ENCODE measurements at regions not wholly inside any gene's neighbourhood (a gene's known extent, or its start where the extent isn't known, plus 50 kb on each side); places are given as distances from the start of the nearest gene placed in this dataset.

- no peaks in the 10 kb centered on the region for H3K4me1 Mint-ChIP-seq
- no peak overlapping the region for H3K27ac Mint-ChIP-seq
- H3K9me3 Mint-ChIP-seq: no peaks in the 10 kb centered on the region
- intact Hi-C loops (cut with micrococcal nuclease): no loop called here
- no peak for DNase-seq
- H3K27me3 Mint-ChIP-seq: no peaks in the 10 kb centered on the region
- H3K4me3 Mint-ChIP-seq: no peak overlapping the region
- H3K36me3 Mint-ChIP-seq (ENCODE audit: low read depth): no peaks in the 10 kb centered on the region
These were observed 88.9 kb upstream of the COL11A1 start for GRCh38 chr1:103197216-103197615.

GRCh38 chr1:103194984-103195383 lies 86.7 kb upstream of the COL11A1 start:
- no peak overlapping the region for H3K4me3 Mint-ChIP-seq
- H3K4me1 Mint-ChIP-seq: no peaks in the 10 kb centered on the region

GRCh38 chr1:103194060-103194459 lies 85.7 kb upstream of the COL11A1 start:
- intact Hi-C loops (cut with micrococcal nuclease): no loop called here
- Mint-ChIP-seq H3K36me3 (ENCODE audit: low read depth) (no peaks in the 10 kb centered on the region), H3K4me1 (no peaks in the 10 kb centered on the region), H3K9me3 (no peaks in the 10 kb centered on the region), H3K4me3 (no peak overlapping the region), H3K27me3 (no peaks in the 10 kb centered on the region), H3K27ac (no peak overlapping the region)
- DNase-seq: no peak

More at GRCh38 chr1:103194984-103195383, 86.7 kb upstream of the COL11A1 start:
- H3K36me3 Mint-ChIP-seq (ENCODE audit: low read depth): no peaks in the 10 kb centered on the region
- H3K27me3 Mint-ChIP-seq: no peaks in the 10 kb centered on the region
- no peak overlapping the region for H3K27ac Mint-ChIP-seq
- intact Hi-C loops (cut with micrococcal nuclease): no loop called here
- DNase-seq: no peak
- no peaks in the 10 kb centered on the region for H3K9me3 Mint-ChIP-seq

GRCh38 chr1:103191327-103191726 lies 83.0 kb upstream of the COL11A1 start:
- Mint-ChIP-seq H3K27ac (no peak overlapping the region), H3K4me3 (no peak overlapping the region), H3K36me3 (ENCODE audit: low read depth) (no peaks in the 10 kb centered on the region), H3K9me3 (no peaks in the 10 kb centered on the region), H3K4me1 (no peaks in the 10 kb centered on the region), H3K27me3 (no peaks in the 10 kb centered on the region)
- intact Hi-C loops (cut with micrococcal nuclease): no loop called here
- no peak for DNase-seq

- no peaks in the 10 kb centered on the region for H3K9me3 Mint-ChIP-seq
- H3K4me3 Mint-ChIP-seq: no peak overlapping the region
- H3K27me3 Mint-ChIP-seq: no peaks in the 10 kb centered on the region
- DNase-seq: no peak
- no peaks in the 10 kb centered on the region for H3K36me3 Mint-ChIP-seq (ENCODE audit: low read depth)
- H3K27ac Mint-ChIP-seq: no peak overlapping the region
- intact Hi-C loops (cut with micrococcal nuclease): no loop called here
- H3K4me1 Mint-ChIP-seq: no peaks in the 10 kb centered on the region
These were observed 82.4 kb upstream of the COL11A1 start for GRCh38 chr1:103190766-103191165.

GRCh38 chr1:103187673-103188072 lies 79.4 kb upstream of the COL11A1 start:
- Mint-ChIP-seq H3K27me3 (no peaks in the 10 kb centered on the region), H3K27ac (no peak overlapping the region), H3K4me3 (no peak overlapping the region), H3K4me1 (no peaks in the 10 kb centered on the region), H3K9me3 (no peaks in the 10 kb centered on the region), H3K36me3 (ENCODE audit: low read depth) (no peaks in the 10 kb centered on the region)
- intact Hi-C loops (cut with micrococcal nuclease): no loop called here
- DNase-seq: no peak

- Mint-ChIP-seq H3K4me1 (no peaks in the 10 kb centered on the region), H3K9me3 (no peaks in the 10 kb centered on the region), H3K4me3 (no peak overlapping the region), H3K27me3 (no peaks in the 10 kb centered on the region), H3K36me3 (ENCODE audit: low read depth) (no peaks in the 10 kb centered on the region), H3K27ac (no peak overlapping the region)
- no peak for DNase-seq
- intact Hi-C loops (cut with micrococcal nuclease): no loop called here
These were observed 72.3 kb upstream of the COL11A1 start for GRCh38 chr1:103180660-103181059.

GRCh38 chr1:103177108-103177775 lies 68.9 kb upstream of the COL11A1 start:
- H3K4me1 Mint-ChIP-seq: no peaks in the 10 kb centered on the region
- intact Hi-C loops (cut with micrococcal nuclease): no loop called here
- H3K36me3 Mint-ChIP-seq (ENCODE audit: low read depth): no peaks in the 10 kb centered on the region
- H3K9me3 Mint-ChIP-seq: no peaks in the 10 kb centered on the region
- no peaks in the 10 kb centered on the region for H3K27me3 Mint-ChIP-seq
- H3K27ac Mint-ChIP-seq: no peak overlapping the region
- no peak for DNase-seq
- no peak overlapping the region for H3K4me3 Mint-ChIP-seq

- no peak overlapping the region for H3K27ac Mint-ChIP-seq
- H3K27me3 Mint-ChIP-seq: no peaks in the 10 kb centered on the region
- no peaks in the 10 kb centered on the region for H3K36me3 Mint-ChIP-seq (ENCODE audit: low read depth)
- intact Hi-C loops (cut with micrococcal nuclease): no loop called here
- no peaks in the 10 kb centered on the region for H3K9me3 Mint-ChIP-seq
- DNase-seq: no peak
- H3K4me1 Mint-ChIP-seq: no peaks in the 10 kb centered on the region
- H3K4me3 Mint-ChIP-seq: no peak overlapping the region
These were observed 62.8 kb upstream of the COL11A1 start for GRCh38 chr1:103171041-103171590.

- intact Hi-C loops (cut with micrococcal nuclease): no loop called here
- DNase-seq: no peak
- H3K27ac Mint-ChIP-seq: no peak overlapping the region
- no peaks in the 10 kb centered on the region for H3K27me3 Mint-ChIP-seq
- H3K4me1 Mint-ChIP-seq: no peaks in the 10 kb centered on the region
- no peak overlapping the region for H3K4me3 Mint-ChIP-seq
- H3K36me3 Mint-ChIP-seq (ENCODE audit: low read depth): no peaks in the 10 kb centered on the region
- H3K9me3 Mint-ChIP-seq: no peaks in the 10 kb centered on the region
These were observed 62.3 kb upstream of the COL11A1 start for GRCh38 chr1:103170609-103171008.

- H3K27me3 Mint-ChIP-seq: no peaks in the 10 kb centered on the region
- H3K36me3 Mint-ChIP-seq (ENCODE audit: low read depth): no peaks in the 10 kb centered on the region
- no peaks in the 10 kb centered on the region for H3K9me3 Mint-ChIP-seq
- intact Hi-C loops (cut with micrococcal nuclease): no loop called here
- no peak overlapping the region for H3K4me3 Mint-ChIP-seq
- H3K27ac Mint-ChIP-seq: no peak overlapping the region
- no peaks in the 10 kb centered on the region for H3K4me1 Mint-ChIP-seq
- DNase-seq: no peak
These were observed 54.0 kb upstream of the COL11A1 start for GRCh38 chr1:103162360-103162759.

- Mint-ChIP-seq H3K4me3 (no peak overlapping the region), H3K27ac (no peak overlapping the region), H3K36me3 (ENCODE audit: low read depth) (no peaks in the 10 kb centered on the region), H3K9me3 (no peaks in the 10 kb centered on the region), H3K27me3 (no peaks in the 10 kb centered on the region), H3K4me1 (no peaks in the 10 kb centered on the region)
- intact Hi-C loops (cut with micrococcal nuclease): no loop called here
- no peak for DNase-seq
These were observed 52.0 kb upstream of the COL11A1 start for GRCh38 chr1:103160281-103160680.

Measured in activated CD4-positive, alpha-beta T cell treated with anti-CD3 and anti-CD28 coated beads, Interleukin-2, amount 10 ng/mL, durations not matched to agents 24 days and 14 days (primary cell).